VCaP (cell line): ENCODE measurements at regions not wholly inside any gene's neighbourhood (a gene's known extent, or its start where the extent isn't known, plus 50 kb on each side); places are given as distances from the start of the nearest gene placed in this dataset.

ENCODE experiments used
- H3K27ac ChIP-seq: fragments of 450-650 bp; 2 replicates; pipeline ENCODE4 v1.5.1; 2017
- TF ChIP-seq, protein P1 (sequence below): fragments of 450-650 bp; conservative IDR thresholded peaks from 2 replicates; pipeline ENCODE4 v1.5.1; 2017; ENCODE audit warnings: mild to moderate bottlenecking, moderate library complexity

DNA sequence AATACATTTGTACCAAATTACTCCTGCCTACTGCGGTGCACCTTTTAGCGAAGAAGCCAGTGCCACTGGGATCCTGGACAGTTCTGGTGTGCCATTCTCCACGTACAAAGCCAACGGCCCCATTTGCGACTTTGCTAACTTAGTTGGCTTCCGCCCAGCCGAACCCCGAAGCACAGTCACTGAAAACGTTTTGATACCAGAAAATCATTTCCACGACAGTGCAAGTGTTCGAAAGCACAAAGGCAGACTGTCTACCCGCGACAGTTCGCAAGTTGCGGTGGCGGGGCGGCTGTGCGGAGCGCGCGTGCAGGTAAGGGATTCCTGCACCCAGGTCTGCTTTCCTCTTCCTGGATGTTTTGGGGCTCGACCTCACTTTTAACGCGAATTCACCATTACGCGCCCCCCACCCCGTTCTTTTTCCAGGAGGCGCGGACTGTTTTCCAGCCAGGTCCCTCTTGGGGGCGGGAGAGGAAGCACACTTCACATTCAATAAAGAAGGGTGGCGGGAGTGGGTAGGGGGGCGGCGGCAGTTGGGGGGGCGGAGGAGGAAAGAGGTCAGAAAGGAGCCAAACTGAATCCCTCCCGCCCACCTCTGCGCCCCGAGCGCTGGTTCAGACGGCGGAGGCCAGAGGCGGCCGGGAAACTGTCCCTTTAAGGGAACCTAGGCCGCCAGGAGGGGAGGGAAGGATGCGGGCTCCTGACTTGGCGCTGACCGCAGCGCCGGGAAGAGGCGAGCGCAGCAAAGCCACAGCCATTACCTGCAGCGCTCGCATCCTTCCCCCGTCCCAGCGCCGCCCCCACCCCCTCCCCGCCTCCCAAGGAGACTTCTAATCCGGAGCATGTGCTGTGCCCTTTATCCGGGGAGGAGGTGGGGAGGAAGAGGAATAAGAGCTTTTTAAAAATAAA is 107.4 kb upstream of the KCTD1 start:
- TF ChIP-seq, protein P1, sequence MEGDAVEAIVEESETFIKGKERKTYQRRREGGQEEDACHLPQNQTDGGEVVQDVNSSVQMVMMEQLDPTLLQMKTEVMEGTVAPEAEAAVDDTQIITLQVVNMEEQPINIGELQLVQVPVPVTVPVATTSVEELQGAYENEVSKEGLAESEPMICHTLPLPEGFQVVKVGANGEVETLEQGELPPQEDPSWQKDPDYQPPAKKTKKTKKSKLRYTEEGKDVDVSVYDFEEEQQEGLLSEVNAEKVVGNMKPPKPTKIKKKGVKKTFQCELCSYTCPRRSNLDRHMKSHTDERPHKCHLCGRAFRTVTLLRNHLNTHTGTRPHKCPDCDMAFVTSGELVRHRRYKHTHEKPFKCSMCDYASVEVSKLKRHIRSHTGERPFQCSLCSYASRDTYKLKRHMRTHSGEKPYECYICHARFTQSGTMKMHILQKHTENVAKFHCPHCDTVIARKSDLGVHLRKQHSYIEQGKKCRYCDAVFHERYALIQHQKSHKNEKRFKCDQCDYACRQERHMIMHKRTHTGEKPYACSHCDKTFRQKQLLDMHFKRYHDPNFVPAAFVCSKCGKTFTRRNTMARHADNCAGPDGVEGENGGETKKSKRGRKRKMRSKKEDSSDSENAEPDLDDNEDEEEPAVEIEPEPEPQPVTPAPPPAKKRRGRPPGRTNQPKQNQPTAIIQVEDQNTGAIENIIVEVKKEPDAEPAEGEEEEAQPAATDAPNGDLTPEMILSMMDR = peak; percentile 28; the same call in 1 of the 2 replicates
- H3K27ac ChIP-seq = peak overlapping the region; percentile 92

DNA sequence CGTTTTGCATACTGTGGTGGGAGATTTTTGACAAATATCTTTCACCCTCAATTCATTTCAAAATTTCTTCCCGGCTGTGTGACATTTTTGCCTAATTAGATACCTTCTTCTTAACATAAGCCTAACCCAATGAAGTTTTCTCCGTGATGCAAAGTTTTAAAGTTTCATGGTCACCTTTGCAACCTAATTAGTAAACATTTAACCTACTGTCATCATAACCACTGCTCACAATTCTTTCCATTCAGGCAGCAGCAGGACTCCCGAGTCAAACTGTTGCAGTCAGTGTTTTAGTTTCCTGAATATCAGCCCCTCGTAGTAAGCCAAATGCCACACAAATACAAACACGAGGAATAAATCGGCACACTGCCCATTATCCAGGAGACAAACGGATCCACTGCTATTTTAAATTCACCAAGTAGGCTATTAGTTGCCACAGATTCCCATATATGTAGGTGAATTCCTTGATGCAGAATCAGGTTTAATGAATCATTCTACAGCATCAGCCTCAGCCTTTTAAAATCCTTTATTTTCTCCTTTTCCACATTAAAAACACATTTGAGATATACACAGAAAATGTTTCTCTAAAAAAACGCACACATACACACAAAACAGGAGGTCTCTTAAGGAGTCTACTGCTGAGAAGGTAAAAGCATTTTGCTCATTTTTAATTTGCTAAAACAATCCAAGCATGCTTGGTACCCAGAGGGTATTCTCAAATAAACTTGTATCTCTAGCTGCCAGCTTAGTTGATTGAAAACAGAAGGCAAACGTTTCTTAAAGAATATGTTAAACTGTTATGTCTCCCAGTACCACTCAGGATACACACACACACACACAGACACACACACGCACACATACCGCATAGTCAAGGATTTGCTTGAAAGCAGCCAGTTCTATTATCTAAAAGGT is 106.5 kb upstream of the KCTD1 start:
- H3K27ac ChIP-seq = peak overlapping the region; percentile 92

DNA sequence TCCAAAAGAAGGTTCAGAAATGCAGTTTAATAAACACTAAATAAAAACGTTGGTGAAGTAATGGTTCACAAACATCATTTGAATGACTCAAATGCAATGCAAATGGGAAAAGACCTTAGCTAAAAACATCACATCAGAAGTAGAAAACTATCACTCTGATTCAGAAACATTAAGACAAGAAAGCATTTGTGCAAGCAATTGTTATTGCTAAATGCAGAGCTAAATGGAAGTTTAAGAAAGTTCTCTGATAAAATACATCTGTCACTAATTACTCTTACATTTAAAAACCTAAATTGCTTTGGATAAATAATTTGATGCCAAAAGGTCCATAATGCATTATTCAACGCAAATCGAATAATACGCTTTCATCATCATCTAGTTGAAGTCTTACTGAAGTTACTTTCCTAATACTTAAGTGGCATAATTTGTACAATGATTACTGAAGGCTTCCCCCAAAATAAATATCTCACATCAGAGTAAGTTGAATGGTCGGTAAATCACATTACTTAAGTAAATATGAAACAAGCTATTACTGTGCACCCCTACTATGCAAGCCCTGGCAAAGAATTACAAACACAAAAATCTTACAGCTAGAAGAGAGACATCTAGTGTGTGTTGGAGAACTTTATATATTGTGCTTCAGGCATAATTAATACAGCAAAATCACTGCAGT is 105.7 kb upstream of the KCTD1 start:
- H3K27ac ChIP-seq = no peak overlapping the region; the same call in 1 of the 2 replicates

More for the DNA sequence above, 106.5 kb upstream of the KCTD1 start:
- TF ChIP-seq, protein P1 = no peak

DNA sequence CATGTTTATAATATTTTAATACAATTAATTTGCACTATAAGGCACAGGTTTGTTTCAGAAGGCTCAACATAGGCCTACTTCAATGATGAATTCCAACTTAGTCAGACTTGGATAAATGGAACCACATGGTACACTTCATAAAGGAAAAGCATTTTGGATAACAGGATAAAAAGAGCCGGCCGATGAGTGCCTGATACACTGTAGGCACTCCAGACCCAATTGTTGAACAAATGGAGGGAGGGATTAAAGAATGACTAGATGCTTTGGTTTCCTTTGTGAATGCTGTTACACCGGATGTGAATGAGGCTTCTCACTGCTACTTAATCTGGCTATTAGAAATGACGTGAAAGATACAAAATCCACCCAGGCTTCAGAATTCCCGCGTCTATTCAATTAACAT is 104.1 kb upstream of the KCTD1 start:
- no peak overlapping the region for H3K27ac ChIP-seq
- TF ChIP-seq, protein P1 = no peak

More for the DNA sequence above, 105.7 kb upstream of the KCTD1 start:
- TF ChIP-seq, protein P1 = peak; percentile 51

DNA sequence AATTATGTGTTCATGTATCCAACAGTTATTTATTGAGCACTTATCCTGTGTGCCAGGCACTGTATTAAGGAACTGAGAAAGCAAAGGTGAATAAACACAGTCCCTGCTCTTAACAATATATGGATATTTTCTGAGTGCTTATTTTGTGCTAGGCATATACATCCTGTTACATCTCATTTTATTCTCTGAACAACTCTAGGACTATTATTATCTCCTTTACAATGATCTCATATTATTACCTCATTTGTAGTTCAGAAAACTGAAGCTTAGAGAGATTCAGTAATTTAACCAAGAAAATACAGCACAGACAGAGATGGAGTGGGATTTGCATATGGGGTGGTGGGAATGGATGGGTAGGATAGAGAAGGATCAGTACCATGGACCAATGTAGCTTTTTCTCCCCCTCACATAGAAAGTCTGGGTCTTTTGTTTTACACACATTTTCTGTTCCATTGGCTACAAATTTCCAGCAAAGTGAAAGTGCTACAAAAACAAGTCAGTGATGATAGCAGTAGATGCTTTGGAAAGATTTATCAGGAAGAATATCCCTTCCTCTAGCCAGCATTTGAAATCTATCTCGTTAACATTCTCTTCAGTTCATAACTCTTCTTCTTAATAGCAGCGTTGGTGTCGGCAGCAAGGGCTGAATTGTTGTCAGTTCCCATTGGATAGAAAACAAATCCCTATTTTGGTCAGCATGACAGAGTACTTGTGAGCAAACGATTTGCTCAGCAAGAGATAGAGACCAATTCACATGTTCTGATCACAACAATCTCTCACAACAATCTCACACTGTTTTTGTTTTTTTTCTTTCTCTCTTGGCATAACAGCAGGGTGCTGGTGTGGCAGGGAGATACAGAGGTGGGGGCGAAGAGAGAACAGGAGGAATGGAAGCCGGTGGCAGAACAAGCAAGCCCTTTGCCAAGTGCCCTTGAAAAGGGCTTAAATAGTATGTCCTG is 102.2 kb upstream of the KCTD1 start:
- H3K27ac ChIP-seq = no peak overlapping the region
- TF ChIP-seq, protein P1 = no peak

DNA sequence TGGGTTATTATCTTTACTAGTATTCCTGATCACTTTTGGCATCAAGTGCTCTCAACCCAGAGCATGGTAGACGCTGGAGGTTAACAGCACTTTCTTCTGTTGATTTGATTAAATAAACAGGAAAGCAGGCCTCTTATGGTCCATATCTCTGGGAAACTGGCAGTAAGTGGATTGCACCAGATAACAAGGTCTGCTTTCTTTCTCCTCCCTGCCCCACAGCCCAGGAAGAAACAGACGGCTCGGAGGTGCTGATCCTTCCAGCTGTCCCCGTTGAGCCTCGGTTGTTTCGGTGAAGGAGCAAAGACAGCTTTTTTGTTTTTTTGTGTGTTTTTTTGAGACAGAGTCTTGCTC is 100.8 kb upstream of the KCTD1 start:
- TF ChIP-seq, protein P1 = no peak
- H3K27ac ChIP-seq = no peak overlapping the region
